Calu3 (cell line): ENCODE measurements at regions not wholly inside any gene's neighbourhood (a gene's known extent, or its start where the extent isn't known, plus 50 kb on each side); places are given as distances from the start of the nearest gene placed in this dataset.

Source experiments
- BruUV-seq: library from RNA; stranded (reverse); fragments of 400-500 nt; replicated peaks from 2 replicates; lab custom pipeline; 2021; lab: Mats Ljungman, UMichigan
- CTCF ChIA-PET: fragments of 300-600 bp; sonication (Branson Sonifier 250); formaldehyde crosslinking; loops from one replicate; lab custom pipeline; 2022; ENCODE audit warnings: antibody characterized with exemption; lab: Charles Lee
- DNase-seq: peaks from one replicate; pipeline ENCODE4 v3.0.0; 2022
- H3K27ac Mint-ChIP-seq: one replicate; pipeline ENCODE4 v1.8.0; 2022; ENCODE audit warnings: mixed read lengths; ENCODE audit not compliant: unreplicated experiment
- H3K27me3 Mint-ChIP-seq: one replicate; pipeline ENCODE4 v1.8.0; 2022; ENCODE audit warnings: mixed read lengths; ENCODE audit not compliant: unreplicated experiment
- H3K36me3 Mint-ChIP-seq: one replicate; pipeline ENCODE4 v1.8.0; 2022; ENCODE audit warnings: mild to moderate bottlenecking, moderate library complexity, mixed read lengths; ENCODE audit not compliant: insufficient read depth, unreplicated experiment
- H3K4me1 Mint-ChIP-seq: one replicate; pipeline ENCODE4 v1.8.0; 2022; ENCODE audit warnings: mild to moderate bottlenecking, low read depth, mixed read lengths; ENCODE audit not compliant: unreplicated experiment
- H3K4me3 Mint-ChIP-seq: one replicate; pipeline ENCODE4 v1.8.0; 2022; ENCODE audit warnings: mild to moderate bottlenecking, low read depth, moderate library complexity, mixed read lengths; ENCODE audit not compliant: unreplicated experiment
- H3K9me3 Mint-ChIP-seq: one replicate; pipeline ENCODE4 v1.8.0; 2022; ENCODE audit warnings: low read depth, mixed read lengths; ENCODE audit not compliant: unreplicated experiment
- intact Hi-C: fragments of 100-400 bp; cut with micrococcal nuclease; formaldehyde crosslinking; loops from one replicate; pipeline ENCODE4 v1.10.0; 2022; ENCODE audit not compliant: unreplicated experiment
- TF ChIP-seq, protein P1 (sequence below): fragments of 200-600 bp; IDR thresholded peaks from one replicate; pipeline ENCODE4 v1.8.0; 2022; ENCODE audit warnings: antibody characterized with exemption; ENCODE audit not compliant: unreplicated experiment

- H3K36me3 Mint-ChIP-seq: no peaks in the 10 kb centered on the region
- BruUV-seq: no TSS peak
- H3K27me3 Mint-ChIP-seq: peaks cover 19% of the 10 kb centered on the region
- intact Hi-C loops: no loop called here
- no peaks in the 10 kb centered on the region for H3K4me1 Mint-ChIP-seq
- no peak overlapping the region for H3K27ac Mint-ChIP-seq
- CTCF ChIA-PET: no interaction called here
- no peak overlapping the region for H3K4me3 Mint-ChIP-seq
- TF ChIP-seq, protein P1, sequence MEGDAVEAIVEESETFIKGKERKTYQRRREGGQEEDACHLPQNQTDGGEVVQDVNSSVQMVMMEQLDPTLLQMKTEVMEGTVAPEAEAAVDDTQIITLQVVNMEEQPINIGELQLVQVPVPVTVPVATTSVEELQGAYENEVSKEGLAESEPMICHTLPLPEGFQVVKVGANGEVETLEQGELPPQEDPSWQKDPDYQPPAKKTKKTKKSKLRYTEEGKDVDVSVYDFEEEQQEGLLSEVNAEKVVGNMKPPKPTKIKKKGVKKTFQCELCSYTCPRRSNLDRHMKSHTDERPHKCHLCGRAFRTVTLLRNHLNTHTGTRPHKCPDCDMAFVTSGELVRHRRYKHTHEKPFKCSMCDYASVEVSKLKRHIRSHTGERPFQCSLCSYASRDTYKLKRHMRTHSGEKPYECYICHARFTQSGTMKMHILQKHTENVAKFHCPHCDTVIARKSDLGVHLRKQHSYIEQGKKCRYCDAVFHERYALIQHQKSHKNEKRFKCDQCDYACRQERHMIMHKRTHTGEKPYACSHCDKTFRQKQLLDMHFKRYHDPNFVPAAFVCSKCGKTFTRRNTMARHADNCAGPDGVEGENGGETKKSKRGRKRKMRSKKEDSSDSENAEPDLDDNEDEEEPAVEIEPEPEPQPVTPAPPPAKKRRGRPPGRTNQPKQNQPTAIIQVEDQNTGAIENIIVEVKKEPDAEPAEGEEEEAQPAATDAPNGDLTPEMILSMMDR: no peak
- H3K9me3 Mint-ChIP-seq: peaks cover 7% of the 10 kb centered on the region
- no peak for DNase-seq
These were observed 50.6 kb upstream of the L3MBTL4 start for GRCh38 chr18:6465281-6465680.

- intact Hi-C loops: no loop called here
- TF ChIP-seq, protein P1: no peak
- H3K27ac Mint-ChIP-seq: no peak overlapping the region
- H3K27me3 Mint-ChIP-seq: peaks cover 46% of the 10 kb centered on the region
- no peaks in the 10 kb centered on the region for H3K36me3 Mint-ChIP-seq
- CTCF ChIA-PET: interaction anchor here (0.6 kb wide), 1 partner anchor 782 kb away, joined by 4 read pairs; no protein-coding TSS in a partner anchor
- DNase-seq: no peak
- H3K4me3 Mint-ChIP-seq: no peak overlapping the region
- BruUV-seq: no TSS peak
- H3K4me1 Mint-ChIP-seq: no peaks in the 10 kb centered on the region
- peaks cover 9% of the 10 kb centered on the region for H3K9me3 Mint-ChIP-seq
These were observed 61.5 kb upstream of the L3MBTL4 start for GRCh38 chr18:6476190-6476589.

DNA sequence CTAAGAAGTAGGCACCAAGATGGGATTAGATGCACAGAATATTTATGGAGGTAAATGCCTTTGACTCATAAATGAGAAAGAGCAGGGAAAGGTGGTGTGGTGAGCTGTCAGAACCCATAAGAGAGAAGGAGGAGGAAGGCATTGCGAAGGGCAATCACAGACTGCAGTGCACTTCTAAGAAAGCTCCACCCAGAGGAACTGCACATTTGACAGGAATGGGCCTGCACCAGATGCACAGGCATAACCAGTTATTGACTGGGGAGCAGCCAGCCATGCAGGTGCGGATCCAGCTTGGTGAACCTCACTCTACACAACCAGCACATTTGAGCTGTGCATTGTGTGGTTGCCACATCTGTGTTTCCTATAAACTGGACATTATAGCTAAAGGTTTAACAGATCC, 62.2 kb upstream of the L3MBTL4 start:
- intact Hi-C loops: no loop called here

GRCh38 chr18:6478121-6478520, 63.4 kb upstream of the L3MBTL4 start:
- no peak overlapping the region for H3K4me3 Mint-ChIP-seq
- intact Hi-C loops: no loop called here
- H3K4me1 Mint-ChIP-seq: no peaks in the 10 kb centered on the region
- DNase-seq: no peak
- no TSS peak for BruUV-seq
- peaks cover 34% of the 10 kb centered on the region for H3K27me3 Mint-ChIP-seq
- TF ChIP-seq, protein P1: no peak
- CTCF ChIA-PET: no interaction called here
- H3K27ac Mint-ChIP-seq: no peak overlapping the region
- no peaks in the 10 kb centered on the region for H3K36me3 Mint-ChIP-seq
- H3K9me3 Mint-ChIP-seq: peaks cover 5% of the 10 kb centered on the region

More for the DNA sequence above, 62.2 kb upstream of the L3MBTL4 start:
- TF ChIP-seq, protein P1: no peak
- no peak for DNase-seq
- Mint-ChIP-seq H3K36me3 (no peaks in the 10 kb centered on the region), H3K9me3 (peaks cover 5% of the 10 kb centered on the region), H3K27me3 (peaks cover 39% of the 10 kb centered on the region), H3K4me1 (no peaks in the 10 kb centered on the region), H3K4me3 (no peak overlapping the region), H3K27ac (no peak overlapping the region)
- CTCF ChIA-PET: no interaction called here
- no TSS peak for BruUV-seq
